ENCODE measurements at regions not wholly inside any gene's neighbourhood (a gene's known extent, or its start where the extent isn't known, plus 50 kb on each side); places are given as distances from the start of the nearest gene placed in this dataset.

DNA sequence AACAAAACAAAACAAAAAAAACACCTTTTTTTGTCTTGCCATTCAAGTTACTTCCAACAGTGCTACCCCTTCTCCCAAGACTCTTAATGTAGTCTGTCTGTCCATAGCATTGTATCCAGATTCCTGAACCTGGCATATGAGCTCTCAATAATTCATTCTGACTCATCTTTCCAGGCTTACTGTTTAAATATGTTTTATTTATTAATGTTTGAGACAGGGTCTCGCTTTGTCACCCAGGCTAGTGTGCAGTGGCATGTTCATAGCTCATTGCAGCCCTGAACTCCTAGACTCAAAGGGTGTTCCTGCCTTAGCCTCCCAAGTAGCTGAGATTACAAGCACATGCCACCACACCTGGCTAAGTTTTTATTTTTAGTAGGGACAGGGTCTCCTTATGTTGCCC is 208.0 kb upstream of the DMRT1 start:
- no peak for FAIRE-seq

DNA sequence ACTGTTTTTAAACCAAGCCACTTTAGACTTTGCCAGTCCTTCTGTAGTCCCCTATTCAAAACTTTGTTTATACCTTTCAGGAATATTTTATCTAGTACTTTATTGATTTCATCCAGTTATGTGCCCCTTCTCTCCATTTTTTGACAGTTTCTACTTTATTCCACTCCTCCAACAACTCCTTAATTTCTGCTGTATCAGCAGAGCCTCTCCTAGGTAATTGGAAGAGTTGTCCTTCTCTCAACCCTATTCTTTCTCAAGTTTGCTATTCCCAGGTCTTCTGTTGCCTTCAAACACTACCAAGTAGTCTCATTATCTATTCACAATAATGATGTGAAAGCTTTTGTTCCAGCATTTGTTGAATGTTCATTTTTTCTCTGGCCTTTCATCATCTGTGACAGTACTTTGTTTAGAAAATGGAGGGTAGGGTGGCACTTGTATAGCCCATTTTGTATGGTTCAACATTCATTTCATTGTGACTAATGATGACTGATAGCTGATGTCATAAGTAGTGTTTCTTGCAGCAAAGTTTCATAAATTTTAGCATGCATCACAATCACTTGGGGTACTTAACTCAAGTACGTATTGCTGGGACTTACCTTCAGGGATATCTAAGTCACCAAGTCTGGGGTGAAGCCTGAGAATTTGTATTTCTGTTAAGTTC is 204.4 kb upstream of the DMRT1 start:
- FAIRE-seq, result no peak

- FAIRE-seq, result no peak
Observed at GRCh38 chr9:638152-638551, 203.3 kb upstream of the DMRT1 start.

GRCh38 chr9:642014-642413 is 199.5 kb upstream of the DMRT1 start:
- no peak for FAIRE-seq

- no peak for FAIRE-seq
Observed at GRCh38 chr9:643966-644365, 197.5 kb upstream of the DMRT1 start.

DNA sequence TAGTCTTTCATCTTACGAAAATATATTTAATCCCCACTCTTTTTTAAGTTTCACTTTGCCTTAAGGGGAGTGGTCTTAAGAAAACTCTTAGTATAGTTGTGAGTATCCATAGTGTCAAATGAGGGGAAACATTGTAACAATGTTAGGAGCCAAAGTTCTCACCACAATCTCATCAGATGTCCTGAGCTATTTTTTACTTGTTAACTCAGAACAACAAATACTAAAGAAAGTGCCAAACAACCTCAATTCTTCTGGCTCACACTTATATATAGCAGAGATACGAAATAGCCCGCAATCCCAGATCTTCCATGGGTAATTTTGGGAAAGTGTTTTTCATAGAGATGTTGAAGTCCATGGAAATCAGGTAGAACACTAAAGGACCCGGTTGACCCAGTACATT is 194.0 kb upstream of the DMRT1 start:
- FAIRE-seq, result no peak

GRCh38 chr9:649128-650074 is 192.1 kb upstream of the DMRT1 start:
- FAIRE-seq, result no peak

DNA sequence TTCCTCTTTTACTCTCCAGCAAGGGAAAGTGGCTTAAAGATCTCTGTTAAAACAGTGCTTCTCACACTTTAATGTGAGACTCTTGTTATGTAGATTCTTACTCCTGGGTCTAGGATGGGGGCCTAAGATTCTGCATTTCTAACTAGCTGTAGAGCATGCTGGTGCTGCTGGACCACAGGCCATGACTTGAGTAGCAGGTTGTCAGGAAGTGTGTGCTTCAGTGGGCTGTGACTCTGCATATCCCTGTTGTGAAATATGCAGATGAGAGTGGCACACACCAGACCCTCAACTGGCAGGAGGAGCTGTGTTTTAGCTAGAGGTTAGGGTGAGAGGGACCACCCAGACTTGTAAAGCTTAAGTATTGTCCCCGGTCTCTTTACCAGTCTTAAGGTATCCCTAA is 191.1 kb upstream of the DMRT1 start:
- no peak for FAIRE-seq

DNA sequence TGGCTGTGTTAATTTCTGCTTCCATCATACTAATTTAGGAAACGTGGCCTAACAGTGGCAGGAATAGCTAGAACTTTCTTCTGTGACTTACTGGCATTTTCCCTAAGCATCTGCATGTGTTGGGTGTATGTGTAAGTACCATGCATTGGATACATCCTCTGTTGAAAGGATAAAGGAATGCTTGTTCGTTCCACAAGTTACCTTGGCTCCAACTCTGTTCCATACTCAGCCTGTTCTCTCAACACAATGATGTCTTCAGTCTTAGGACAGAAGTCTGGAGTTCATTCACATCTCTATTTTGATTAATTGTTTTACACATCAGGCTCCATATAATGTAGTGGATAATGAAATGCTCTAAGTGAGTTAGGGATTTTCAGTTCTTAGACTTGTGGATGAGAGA is 190.1 kb upstream of the DMRT1 start:
- FAIRE-seq, result no peak

- no peak for FAIRE-seq
Observed at GRCh38 chr9:652914-653313, 188.6 kb upstream of the DMRT1 start.

DNA sequence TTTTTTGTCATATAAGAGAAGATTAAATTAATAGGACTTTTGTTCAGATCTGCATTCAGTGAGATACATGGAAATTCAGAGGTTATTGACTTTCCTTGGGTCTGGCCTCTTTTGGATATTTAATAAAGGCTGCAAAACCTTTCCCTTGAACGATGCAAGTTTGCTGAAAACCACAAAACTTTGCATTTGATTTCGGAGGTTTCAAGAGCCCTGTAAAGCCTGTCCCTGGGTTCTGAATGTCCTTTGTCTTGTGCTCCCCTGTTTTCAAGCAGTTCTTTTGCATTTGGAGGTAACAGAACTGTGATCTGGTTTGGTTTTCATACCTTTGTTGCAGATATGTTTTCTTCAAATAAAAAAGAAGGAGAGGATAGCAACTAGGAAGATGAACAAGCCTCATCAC is 188.1 kb upstream of the DMRT1 start:
- no peak for FAIRE-seq

DNA sequence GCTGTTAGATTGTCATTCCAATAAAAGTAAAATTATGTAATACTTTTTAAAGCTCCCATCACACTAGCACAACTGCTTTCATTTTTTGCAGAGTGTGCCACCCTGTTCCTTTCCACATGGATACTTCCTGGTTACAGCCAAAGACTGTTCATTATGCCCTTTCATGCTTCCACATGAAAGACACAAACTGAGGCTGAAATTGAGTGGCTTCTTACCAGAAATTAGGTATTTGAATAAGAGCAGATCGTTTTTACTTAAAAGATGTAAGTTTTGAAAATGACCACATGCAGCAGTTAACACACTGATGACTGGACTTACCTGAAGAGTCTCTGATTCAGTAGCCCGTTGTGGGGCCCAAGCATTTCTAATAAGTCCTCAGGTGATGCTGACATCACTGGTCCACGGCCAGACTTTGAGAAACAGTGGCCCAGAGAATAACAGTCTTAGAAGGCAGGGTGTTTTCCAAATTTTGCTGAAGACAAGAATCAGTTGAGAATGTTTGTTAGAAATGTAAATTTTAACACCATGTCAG is 187.6 kb upstream of the DMRT1 start:
- FAIRE-seq, result no peak

GRCh38 chr9:655875-656274 is 185.6 kb upstream of the DMRT1 start:
- FAIRE-seq, result no peak

DNA sequence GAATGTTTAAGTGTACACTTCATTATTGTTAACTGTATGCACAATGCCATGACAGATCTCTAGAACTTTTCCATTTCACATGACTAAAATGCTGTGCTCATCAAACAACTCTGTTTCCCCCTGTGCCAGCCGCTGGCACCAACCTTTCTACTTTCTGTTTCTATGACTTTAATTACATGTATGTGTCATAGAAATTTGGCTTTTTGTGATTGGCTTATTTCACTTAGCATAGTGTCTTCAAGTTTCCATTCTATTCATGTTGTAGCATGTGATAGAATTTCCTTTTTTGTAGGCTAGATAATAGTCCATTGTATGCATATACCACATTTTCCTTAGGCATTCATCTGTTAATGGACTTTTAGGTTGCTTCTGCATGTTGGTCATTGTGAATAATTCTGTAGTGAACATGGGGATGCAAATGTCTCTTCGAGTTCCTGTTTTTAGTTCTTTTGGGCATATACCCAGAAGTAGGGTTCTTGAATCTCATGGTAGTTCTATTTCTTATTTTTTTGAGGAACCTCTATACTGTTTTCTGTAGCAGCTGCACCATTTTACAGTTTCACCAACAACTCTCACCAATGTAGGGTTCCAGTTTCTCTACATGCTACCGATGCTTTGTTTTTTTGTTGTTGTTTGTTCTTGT is 184.4 kb upstream of the DMRT1 start:
- no peak for FAIRE-seq

- no peak for FAIRE-seq
Observed at GRCh38 chr9:659286-659685, 182.2 kb upstream of the DMRT1 start.

GRCh38 chr9:660227-660626 is 181.3 kb upstream of the DMRT1 start:
- no peak for FAIRE-seq

- no peak for FAIRE-seq
Observed at GRCh38 chr9:663541-663940, 178.0 kb upstream of the DMRT1 start.

GRCh38 chr9:665296-665695 is 176.2 kb upstream of the DMRT1 start:
- no peak for FAIRE-seq

DNA sequence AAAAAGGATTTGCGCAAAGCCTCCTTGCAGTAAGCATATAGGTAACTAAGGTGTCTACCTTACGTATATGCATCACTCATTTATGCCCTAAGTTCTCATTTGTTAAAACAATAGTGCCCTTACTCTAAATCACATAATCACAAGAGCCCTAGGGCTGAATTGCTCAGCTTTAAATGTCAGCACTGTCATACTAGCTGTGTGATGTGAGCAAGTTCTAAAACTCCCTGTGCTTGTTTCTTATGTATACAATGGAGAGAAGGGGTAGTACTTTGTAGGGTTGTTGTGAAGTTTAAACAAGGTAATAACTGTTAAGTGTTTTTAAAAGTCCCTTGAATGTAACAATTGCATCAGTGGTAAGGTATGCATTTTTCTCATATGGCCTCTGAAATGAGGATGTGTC is 169.5 kb upstream of the DMRT1 start:
- no peak for FAIRE-seq

DNA sequence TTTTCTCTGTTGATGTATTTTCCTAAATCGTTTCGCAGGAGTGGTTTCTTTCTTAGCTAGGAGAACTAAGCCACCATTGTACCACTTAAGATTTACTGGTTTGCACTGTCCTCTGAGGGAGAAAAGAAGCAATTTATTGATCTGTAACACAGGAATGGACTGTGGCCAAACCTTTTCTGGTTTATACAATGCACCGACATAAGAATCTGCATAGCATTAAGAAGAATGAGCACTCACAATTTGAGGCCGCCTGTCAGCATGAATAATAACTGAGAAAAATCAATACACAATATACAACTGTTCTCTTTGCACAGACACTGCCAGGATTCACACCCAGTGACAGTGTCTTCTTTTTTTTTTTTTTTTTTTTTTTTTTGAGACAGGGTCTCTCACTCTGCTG is 168.6 kb upstream of the DMRT1 start:
- no peak for FAIRE-seq

GRCh38 chr9:673264-673965 is 168.1 kb upstream of the DMRT1 start:
- no peak for FAIRE-seq

DNA sequence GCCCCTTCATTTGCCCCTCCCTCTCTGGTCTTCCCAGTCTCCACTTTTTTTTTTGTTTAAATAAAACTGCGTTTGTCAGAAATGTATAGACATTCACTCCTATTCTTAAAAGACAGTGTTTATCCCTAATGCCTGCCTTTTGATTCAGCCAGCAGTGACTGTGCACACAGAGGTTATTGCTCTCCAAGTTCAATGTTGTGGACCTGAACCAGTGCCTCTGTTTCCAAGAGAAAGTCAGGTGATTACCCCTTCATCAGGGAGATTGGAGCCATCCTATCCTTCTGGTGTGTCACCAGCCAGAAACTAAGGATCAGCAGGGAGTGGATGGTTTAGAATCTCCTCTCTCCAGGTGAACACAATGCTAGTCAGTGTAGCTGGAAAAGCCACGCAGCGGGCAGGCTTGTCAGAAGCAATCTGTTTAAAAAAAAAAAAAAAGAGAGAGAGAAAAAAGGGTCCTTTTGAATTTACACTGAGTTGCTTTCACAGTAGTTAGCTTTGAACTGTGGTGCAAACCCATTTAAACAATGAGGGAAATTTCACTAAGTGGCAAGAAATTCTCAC is 167.5 kb upstream of the DMRT1 start:
- no peak for FAIRE-seq

Measured in islet of Langerhans (tissue), 1 donor.